GM06990 (cell line): ENCODE measurements at regions not wholly inside any gene's neighbourhood (a gene's known extent, or its start where the extent isn't known, plus 50 kb on each side); places are given as distances from the start of the nearest gene placed in this dataset.

Experiments
- DNase-seq: peaks from one replicate; pipeline ENCODE4 v3.0.0-alpha.2; 2011; ENCODE audit not compliant: insufficient read length; ENCODE audit errors: extremely low read depth
- H3K27me3 ChIP-seq: replicated peaks from 2 replicates; pipeline ENCODE4 v1.6.0; 2011; ENCODE audit warnings: low read length; ENCODE audit not compliant: control insufficient read depth, insufficient read depth
- H3K36me3 ChIP-seq: 2 replicates; pipeline ENCODE4 v1.5.1; 2011; ENCODE audit warnings: low read length; ENCODE audit not compliant: control insufficient read depth, insufficient read depth
- H3K4me3 ChIP-seq: replicated peaks from 2 replicates; pipeline ENCODE4 v1.5.1; 2011; ENCODE audit warnings: low read depth, mild to moderate bottlenecking, control low read depth, low read length
- TF ChIP-seq, protein P1 (sequence below): IDR thresholded peaks from 2 replicates; pipeline ENCODE4 v1.5.1; 2011; ENCODE audit warnings: low read length, control low read depth, mild to moderate bottlenecking, inconsistent platforms; ENCODE audit not compliant: insufficient read depth, poor library complexity, severe bottlenecking

GRCh38 chr6:2529211-2529719 is 221.5 kb downstream of the MYLK4 start:
- TF ChIP-seq, protein P1, sequence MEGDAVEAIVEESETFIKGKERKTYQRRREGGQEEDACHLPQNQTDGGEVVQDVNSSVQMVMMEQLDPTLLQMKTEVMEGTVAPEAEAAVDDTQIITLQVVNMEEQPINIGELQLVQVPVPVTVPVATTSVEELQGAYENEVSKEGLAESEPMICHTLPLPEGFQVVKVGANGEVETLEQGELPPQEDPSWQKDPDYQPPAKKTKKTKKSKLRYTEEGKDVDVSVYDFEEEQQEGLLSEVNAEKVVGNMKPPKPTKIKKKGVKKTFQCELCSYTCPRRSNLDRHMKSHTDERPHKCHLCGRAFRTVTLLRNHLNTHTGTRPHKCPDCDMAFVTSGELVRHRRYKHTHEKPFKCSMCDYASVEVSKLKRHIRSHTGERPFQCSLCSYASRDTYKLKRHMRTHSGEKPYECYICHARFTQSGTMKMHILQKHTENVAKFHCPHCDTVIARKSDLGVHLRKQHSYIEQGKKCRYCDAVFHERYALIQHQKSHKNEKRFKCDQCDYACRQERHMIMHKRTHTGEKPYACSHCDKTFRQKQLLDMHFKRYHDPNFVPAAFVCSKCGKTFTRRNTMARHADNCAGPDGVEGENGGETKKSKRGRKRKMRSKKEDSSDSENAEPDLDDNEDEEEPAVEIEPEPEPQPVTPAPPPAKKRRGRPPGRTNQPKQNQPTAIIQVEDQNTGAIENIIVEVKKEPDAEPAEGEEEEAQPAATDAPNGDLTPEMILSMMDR: no peak
- H3K4me3 ChIP-seq: no peak overlapping the region
- H3K36me3 ChIP-seq: no peaks in the 10 kb centered on the region
- no peak for DNase-seq
- no peaks in the 10 kb centered on the region for H3K27me3 ChIP-seq

- no peak overlapping the region for H3K4me3 ChIP-seq
- no peak for DNase-seq
- no peaks in the 10 kb centered on the region for H3K27me3 ChIP-seq
- TF ChIP-seq, protein P1: no peak
- no peaks in the 10 kb centered on the region for H3K36me3 ChIP-seq
Observed at GRCh38 chr6:2528156-2528555, 222.6 kb downstream of the MYLK4 start.

- Histone ChIP-seq H3K27me3 (no peaks in the 10 kb centered on the region), H3K4me3 (no peak overlapping the region), H3K36me3 (no peaks in the 10 kb centered on the region)
- TF ChIP-seq, protein P1: no peak
- no peak for DNase-seq
Observed at GRCh38 chr6:2526766-2527165, 224.0 kb downstream of the MYLK4 start.

- Histone ChIP-seq H3K27me3 (no peaks in the 10 kb centered on the region), H3K36me3 (no peaks in the 10 kb centered on the region), H3K4me3 (no peak overlapping the region)
- TF ChIP-seq, protein P1: peak; percentile 41
- DNase-seq: no peak
Observed at GRCh38 chr6:2524090-2524489, 226.6 kb downstream of the MYLK4 start.

DNA sequence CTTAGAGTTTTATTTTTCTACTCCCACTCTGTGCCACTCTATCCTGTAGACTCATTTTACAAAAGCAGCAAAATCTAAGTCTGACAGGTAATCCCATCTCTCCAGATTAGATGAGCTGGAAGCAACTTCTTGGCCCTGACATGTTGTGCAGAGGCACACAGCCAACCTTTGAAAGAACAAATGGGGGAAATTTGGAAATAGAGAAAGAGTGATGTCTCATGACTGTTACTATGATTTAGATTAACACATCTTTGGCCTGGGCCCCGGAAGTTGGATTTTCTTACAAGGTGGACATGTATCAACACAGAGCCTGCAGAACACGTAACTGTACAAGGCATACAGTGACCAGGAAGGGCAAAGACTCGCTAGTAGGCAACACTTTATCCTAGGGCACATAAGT is 227.7 kb downstream of the MYLK4 start:
- TF ChIP-seq, protein P1: no peak
- Histone ChIP-seq H3K4me3 (no peak overlapping the region), H3K27me3 (no peaks in the 10 kb centered on the region), H3K36me3 (no peaks in the 10 kb centered on the region)
- DNase-seq: no peak

DNA sequence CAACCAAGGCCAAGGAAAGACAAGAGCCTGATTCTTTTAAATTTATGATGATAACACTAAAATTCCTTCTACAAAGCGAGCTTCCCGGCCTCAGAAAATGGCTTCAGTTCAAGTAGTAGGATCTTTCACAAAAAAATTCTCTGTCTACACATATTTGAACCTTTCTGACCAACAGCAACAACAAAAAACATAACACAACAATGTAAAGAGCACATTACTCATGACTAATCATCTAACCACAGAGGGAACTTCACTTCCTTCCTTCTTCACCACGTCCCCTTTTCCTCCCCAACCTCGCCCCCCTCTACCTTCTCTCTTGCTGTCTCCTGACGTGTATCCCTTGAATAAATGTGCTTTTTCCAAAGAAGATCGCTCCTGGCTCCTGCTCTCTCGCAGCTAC is 228.2 kb downstream of the MYLK4 start:
- Histone ChIP-seq H3K36me3 (no peaks in the 10 kb centered on the region), H3K4me3 (no peak overlapping the region), H3K27me3 (no peaks in the 10 kb centered on the region)
- TF ChIP-seq, protein P1: no peak
- no peak for DNase-seq
